Caco-2 (cell line): ENCODE measurements at regions not wholly inside any gene's neighbourhood (a gene's known extent, or its start where the extent isn't known, plus 50 kb on each side); places are given as distances from the start of the nearest gene placed in this dataset.

Experiments used
- BruUV-seq: library from RNA; stranded (reverse); fragments of 400-500 nt; replicated peaks from 2 replicates; lab custom pipeline; 2021; lab: Mats Ljungman, UMichigan
- CTCF ChIA-PET: fragments of 300-600 bp; sonication (Branson Sonifier 250); formaldehyde crosslinking; loops from one replicate; lab custom pipeline; 2022; ENCODE audit warnings: antibody characterized with exemption; lab: Charles Lee
- POLR2A ChIA-PET: fragments of 300-600 bp; sonication (Branson Sonifier 250); formaldehyde crosslinking; loops from one replicate; lab custom pipeline; 2022; ENCODE audit warnings: antibody characterized with exemption; lab: Charles Lee
- DNase-seq, 2 experiments: peaks; one replicate each; pipeline versions ENCODE4 v3.0.0 to v3.0.0-alpha.2; 2020 to 2022
- H3K27me3 ChIP-seq: replicated peaks from 2 replicates; pipeline ENCODE4 v1.6.0; 2011; ENCODE audit warnings: low read length; ENCODE audit not compliant: control insufficient read depth, insufficient read depth
- H3K36me3 ChIP-seq: 2 replicates; pipeline ENCODE4 v1.5.1; 2011; ENCODE audit warnings: low read length; ENCODE audit not compliant: control insufficient read depth, insufficient read depth
- H3K4me1 ChIP-seq: fragments of 250-450 bp; sonication (Bioruptor Pico); 2 replicates; pipeline ENCODE4 v1.5.1; 2020; ENCODE audit warnings: mild to moderate bottlenecking
- H3K4me3 ChIP-seq: 2 replicates; pipeline ENCODE4 v1.5.1; 2011; ENCODE audit warnings: low read depth, mild to moderate bottlenecking, control low read depth, low read length
- H3K9me3 ChIP-seq: fragments of 250-450 bp; sonication (Bioruptor Pico); 2 replicates; pipeline ENCODE4 v1.5.1; 2020; ENCODE audit warnings: mild to moderate bottlenecking, moderate library complexity
- H3K27ac Mint-ChIP-seq: one replicate; pipeline ENCODE4 v1.8.0; 2022; ENCODE audit warnings: mixed read lengths; ENCODE audit not compliant: unreplicated experiment
- H3K27me3 Mint-ChIP-seq: one replicate; pipeline ENCODE4 v1.8.0; 2022; ENCODE audit warnings: mixed read lengths; ENCODE audit not compliant: insufficient read depth, unreplicated experiment
- H3K36me3 Mint-ChIP-seq: one replicate; pipeline ENCODE4 v1.8.0; 2022; ENCODE audit warnings: mild to moderate bottlenecking, mixed read lengths; ENCODE audit not compliant: insufficient read depth, unreplicated experiment
- H3K4me1 Mint-ChIP-seq: one replicate; pipeline ENCODE4 v1.8.0; 2022; ENCODE audit warnings: low read depth, mixed read lengths; ENCODE audit not compliant: unreplicated experiment
- H3K4me3 Mint-ChIP-seq: one replicate; pipeline ENCODE4 v1.8.0; 2022; ENCODE audit warnings: mild to moderate bottlenecking, moderate library complexity, mixed read lengths; ENCODE audit not compliant: unreplicated experiment
- H3K9me3 Mint-ChIP-seq: one replicate; pipeline ENCODE4 v1.8.0; 2022; ENCODE audit warnings: mixed read lengths; ENCODE audit not compliant: unreplicated experiment
- intact Hi-C: fragments of 100-400 bp; cut with micrococcal nuclease; formaldehyde crosslinking; loops from one replicate; pipeline ENCODE4 v1.10.0; 2022; ENCODE audit not compliant: unreplicated experiment
- TF ChIP-seq, protein P1 (sequence below), 2 experiments: fragments of 200-600 bp in 1 of 2; IDR thresholded peaks; 1 replicate in 1 of 2; 2 replicates in 1 of 2; pipeline versions ENCODE4 v1.5.1 to v1.8.0; 2011 to 2022; ENCODE audit warnings: antibody characterized with exemption in 1 of 2, control low read depth in 1 of 2, inconsistent platforms in 1 of 2, low read depth in 1 of 2, low read length in 1 of 2, mild to moderate bottlenecking in 1 of 2, moderate library complexity in 1 of 2; ENCODE audit not compliant: insufficient read depth in 1 of 2, severe bottlenecking in 1 of 2, unreplicated experiment in 1 of 2

DNA sequence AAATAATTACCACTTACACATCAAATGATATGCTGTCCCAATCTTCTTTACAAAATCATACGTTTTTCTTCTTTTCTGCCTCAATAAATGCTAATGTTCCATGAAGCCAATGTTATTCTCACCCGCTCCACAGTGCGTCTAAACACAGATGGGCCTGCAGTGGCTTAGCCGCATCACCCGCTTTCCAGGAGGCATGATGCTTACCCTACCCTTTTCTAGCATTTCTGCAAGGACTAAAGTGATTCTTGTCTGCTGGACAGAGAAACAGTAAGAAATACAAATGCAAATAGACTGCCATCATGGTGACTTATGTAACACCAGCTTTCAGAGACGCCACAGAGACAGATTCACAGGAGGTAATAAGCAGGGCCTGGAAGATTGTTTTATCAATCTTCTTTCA, 104.4 kb downstream of the RNASET2 start:
- BruUV-seq: no TSS peak
- Histone ChIP-seq H3K9me3 (no peaks in the 10 kb centered on the region), H3K4me1 (no peaks in the 10 kb centered on the region), H3K36me3 (no peaks in the 10 kb centered on the region), H3K4me3 (no peak overlapping the region), H3K27me3 (no peaks in the 10 kb centered on the region)
- DNase-seq: no peak
- TF ChIP-seq, protein P1, sequence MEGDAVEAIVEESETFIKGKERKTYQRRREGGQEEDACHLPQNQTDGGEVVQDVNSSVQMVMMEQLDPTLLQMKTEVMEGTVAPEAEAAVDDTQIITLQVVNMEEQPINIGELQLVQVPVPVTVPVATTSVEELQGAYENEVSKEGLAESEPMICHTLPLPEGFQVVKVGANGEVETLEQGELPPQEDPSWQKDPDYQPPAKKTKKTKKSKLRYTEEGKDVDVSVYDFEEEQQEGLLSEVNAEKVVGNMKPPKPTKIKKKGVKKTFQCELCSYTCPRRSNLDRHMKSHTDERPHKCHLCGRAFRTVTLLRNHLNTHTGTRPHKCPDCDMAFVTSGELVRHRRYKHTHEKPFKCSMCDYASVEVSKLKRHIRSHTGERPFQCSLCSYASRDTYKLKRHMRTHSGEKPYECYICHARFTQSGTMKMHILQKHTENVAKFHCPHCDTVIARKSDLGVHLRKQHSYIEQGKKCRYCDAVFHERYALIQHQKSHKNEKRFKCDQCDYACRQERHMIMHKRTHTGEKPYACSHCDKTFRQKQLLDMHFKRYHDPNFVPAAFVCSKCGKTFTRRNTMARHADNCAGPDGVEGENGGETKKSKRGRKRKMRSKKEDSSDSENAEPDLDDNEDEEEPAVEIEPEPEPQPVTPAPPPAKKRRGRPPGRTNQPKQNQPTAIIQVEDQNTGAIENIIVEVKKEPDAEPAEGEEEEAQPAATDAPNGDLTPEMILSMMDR (IDR thresholded peaks at IDR 0.05; ENCODE audit: insufficient read depth in 1 of 2, low read depth in 1 of 2, low read length in 1 of 2, severe bottlenecking in 1 of 2, unreplicated experiment in 1 of 2): no peak
- Mint-ChIP-seq H3K9me3 (peaks cover 9% of the 10 kb centered on the region), H3K4me3 (no peak overlapping the region), H3K36me3 (no peaks in the 10 kb centered on the region), H3K4me1 (no peaks in the 10 kb centered on the region), H3K27ac (no peak overlapping the region), H3K27me3 (peaks cover 14% of the 10 kb centered on the region)
- intact Hi-C loops: no loop called here
- ChIA-PET POLR2A (no interaction called here), CTCF (no interaction called here)

DNA sequence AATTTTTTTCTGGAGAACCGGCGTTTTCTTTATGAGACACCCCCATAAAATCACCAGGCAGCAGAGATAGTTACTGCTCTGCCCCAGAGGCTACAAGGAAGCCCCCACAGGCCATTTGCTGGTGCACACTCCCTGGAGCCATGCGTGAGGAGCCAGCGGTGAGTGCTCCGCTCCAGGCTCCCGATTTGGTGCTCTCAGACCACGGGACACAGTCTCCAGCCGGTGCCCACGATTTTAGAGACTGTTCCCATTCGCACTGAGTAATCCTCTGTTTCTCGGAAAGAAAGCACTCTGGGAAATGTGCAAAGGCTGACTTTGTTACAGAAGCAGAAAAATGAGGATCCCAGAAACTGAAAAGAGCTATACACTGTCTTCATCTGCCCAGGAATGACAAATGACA, 104.9 kb downstream of the RNASET2 start:
- Mint-ChIP-seq H3K4me1 (no peaks in the 10 kb centered on the region), H3K27me3 (peaks cover 14% of the 10 kb centered on the region), H3K9me3 (peaks cover 10% of the 10 kb centered on the region), H3K27ac (no peak overlapping the region), H3K4me3 (no peak overlapping the region), H3K36me3 (no peaks in the 10 kb centered on the region)
- BruUV-seq: no TSS peak
- Histone ChIP-seq H3K9me3 (no peaks in the 10 kb centered on the region), H3K27me3 (no peaks in the 10 kb centered on the region), H3K4me1 (no peaks in the 10 kb centered on the region), H3K36me3 (no peaks in the 10 kb centered on the region), H3K4me3 (no peak overlapping the region)
- intact Hi-C loops: no loop called here
- ChIA-PET CTCF (no interaction called here), POLR2A (no interaction called here)
- TF ChIP-seq, protein P1 (IDR thresholded peaks at IDR 0.05; ENCODE audit: insufficient read depth in 1 of 2, low read depth in 1 of 2, low read length in 1 of 2, severe bottlenecking in 1 of 2, unreplicated experiment in 1 of 2): no peak
- DNase-seq: no peak

DNA sequence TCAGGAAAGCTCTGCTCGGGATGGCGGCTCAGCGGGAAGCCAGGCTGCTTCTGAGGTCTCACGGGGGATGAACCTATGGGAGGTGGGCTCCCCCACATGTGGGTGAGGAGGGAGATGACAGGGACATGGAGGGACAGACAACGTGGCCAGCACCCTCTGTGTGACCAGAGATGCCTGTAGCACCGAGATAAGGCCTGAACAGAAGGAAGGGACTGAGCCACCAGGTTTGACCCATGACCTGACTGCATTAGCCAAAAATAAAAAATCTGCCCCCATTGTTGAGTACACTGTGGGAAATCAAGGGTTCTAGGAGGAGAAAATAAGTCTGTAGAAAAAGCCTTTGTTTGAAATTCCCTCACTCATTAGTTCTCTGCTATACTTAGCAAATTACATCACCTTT, 105.7 kb downstream of the RNASET2 start:
- Mint-ChIP-seq H3K36me3 (no peaks in the 10 kb centered on the region), H3K27me3 (peaks cover 18% of the 10 kb centered on the region), H3K4me1 (no peaks in the 10 kb centered on the region), H3K27ac (no peak overlapping the region), H3K4me3 (no peak overlapping the region), H3K9me3 (peaks cover 10% of the 10 kb centered on the region)
- no peaks in the 10 kb centered on the region for H3K27me3 ChIP-seq
- BruUV-seq: no TSS peak
- POLR2A ChIA-PET: no interaction called here
- H3K36me3 ChIP-seq: no peaks in the 10 kb centered on the region
- no peak overlapping the region for H3K4me3 ChIP-seq
- no peaks in the 10 kb centered on the region for H3K9me3 ChIP-seq
- intact Hi-C loops: no loop called here
- CTCF ChIA-PET: no interaction called here
- no peaks in the 10 kb centered on the region for H3K4me1 ChIP-seq
- TF ChIP-seq, protein P1 (IDR thresholded peaks at IDR 0.05; ENCODE audit: insufficient read depth in 1 of 2, low read depth in 1 of 2, low read length in 1 of 2, severe bottlenecking in 1 of 2, unreplicated experiment in 1 of 2): no peak
- no peak for DNase-seq
